NOMO-1 treated with dmso at 0.1 percent for 144 hours (cell line): ENCODE measurements at regions not wholly inside any gene's neighbourhood (a gene's known extent, or its start where the extent isn't known, plus 50 kb on each side); places are given as distances from the start of the nearest gene placed in this dataset.

Source experiments
- DNase-seq: peaks from one replicate; lab custom pipeline; 2025; ENCODE audit not compliant: unreplicated experiment; lab: John Stamatoyannopoulos, UW

GRCh38 chr3:43892526-43892925 lies 201.8 kb downstream of the ABHD5 start:
- peak; percentile 85 for DNase-seq

DNA sequence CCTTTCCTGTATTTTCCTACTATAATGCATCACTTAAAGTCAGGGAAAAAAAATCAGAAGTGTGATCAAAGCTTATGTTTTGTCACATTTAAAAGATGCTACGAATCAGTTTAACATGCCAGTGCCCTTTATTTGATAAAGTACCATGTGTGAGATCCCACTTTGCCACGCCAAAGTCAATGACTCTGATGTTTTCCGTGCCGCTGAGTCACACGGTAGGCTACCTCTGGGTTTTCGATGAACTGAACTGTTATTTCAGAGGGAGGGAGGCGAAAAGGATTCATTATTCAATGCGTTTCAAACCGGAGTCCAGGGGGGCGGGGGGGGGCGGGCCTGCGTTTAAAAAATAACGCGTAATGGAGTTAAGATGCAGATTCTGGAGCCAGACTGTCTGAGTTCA lies 203.0 kb downstream of the ABHD5 start:
- DNase-seq = no peak

DNA sequence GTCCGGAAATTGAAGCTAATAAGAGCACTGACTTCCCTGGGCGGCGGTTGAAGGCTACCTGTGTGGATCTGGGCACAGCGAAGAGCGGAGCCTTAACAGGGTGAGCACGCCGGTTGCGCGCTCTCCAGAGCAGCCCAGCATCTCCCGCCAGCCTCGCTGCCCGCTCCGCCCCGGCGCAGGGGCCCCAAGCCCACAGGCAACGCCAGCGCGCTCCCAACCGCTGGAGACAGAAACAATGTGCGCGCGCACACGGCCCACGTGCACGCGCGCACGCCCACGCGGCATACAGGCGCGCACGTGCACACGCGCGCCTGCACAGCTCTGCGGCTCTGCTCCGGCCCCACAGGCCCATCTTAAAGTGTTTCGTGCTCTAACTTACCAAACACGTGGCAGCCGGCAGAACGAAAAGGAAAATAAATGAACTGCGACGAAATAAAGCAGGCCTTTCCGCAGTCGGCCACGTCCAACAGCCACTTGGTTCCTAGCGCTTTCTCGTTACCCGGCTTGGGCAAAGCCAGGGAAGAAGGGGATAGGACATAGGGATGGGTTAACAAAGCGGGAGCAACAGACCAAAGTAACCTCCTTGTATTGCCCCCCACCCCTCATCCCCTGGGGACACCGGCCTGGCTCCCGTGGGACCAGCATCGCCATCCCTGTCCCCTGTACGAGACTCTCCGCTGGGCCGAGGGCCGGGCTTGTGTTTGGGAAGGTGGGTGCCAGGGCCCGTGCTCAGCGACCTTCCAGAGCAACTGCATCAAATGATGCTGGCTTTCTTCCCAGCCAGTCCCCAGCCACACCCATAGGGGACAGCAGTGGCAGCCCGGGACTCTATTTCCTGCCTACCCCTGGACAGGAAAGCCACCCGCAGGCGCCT lies 203.7 kb downstream of the ABHD5 start:
- DNase-seq = no peak

- DNase-seq = no peak
Observed at GRCh38 chr3:43895573-43895972, 204.8 kb downstream of the ABHD5 start.

- no peak for DNase-seq
Observed at GRCh38 chr3:43902415-43902814, 211.7 kb downstream of the ABHD5 start.

DNA sequence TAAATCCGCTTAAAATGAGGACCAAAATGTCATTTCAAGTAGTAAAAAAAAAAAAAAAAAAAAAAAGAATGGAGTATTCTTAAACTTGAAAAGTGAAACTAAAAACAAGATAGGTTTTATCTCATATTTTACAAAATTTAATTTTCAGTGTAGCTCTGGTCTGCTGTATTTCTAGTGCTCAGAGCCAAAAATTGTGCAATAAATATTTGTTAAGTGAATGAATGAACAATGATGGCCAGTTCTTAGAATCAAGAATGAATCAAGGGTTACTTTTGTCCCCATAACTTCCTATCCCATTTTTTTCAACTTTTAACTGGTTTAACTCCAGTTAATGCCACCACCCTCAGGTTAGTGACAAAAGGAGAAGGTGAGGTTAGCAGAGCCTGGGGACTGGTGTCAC lies 214.4 kb downstream of the ABHD5 start:
- no peak for DNase-seq

- DNase-seq = no peak
Observed at GRCh38 chr3:43906849-43907507, 216.2 kb downstream of the ABHD5 start.

- DNase-seq = peak; percentile 86
Observed at GRCh38 chr3:43907508-43907858, 216.7 kb downstream of the ABHD5 start.

GRCh38 chr3:43908456-43908855 lies 217.7 kb downstream of the ABHD5 start:
- no peak for DNase-seq

- no peak for DNase-seq
Observed at GRCh38 chr3:43909149-43909548, 218.4 kb downstream of the ABHD5 start.

DNA sequence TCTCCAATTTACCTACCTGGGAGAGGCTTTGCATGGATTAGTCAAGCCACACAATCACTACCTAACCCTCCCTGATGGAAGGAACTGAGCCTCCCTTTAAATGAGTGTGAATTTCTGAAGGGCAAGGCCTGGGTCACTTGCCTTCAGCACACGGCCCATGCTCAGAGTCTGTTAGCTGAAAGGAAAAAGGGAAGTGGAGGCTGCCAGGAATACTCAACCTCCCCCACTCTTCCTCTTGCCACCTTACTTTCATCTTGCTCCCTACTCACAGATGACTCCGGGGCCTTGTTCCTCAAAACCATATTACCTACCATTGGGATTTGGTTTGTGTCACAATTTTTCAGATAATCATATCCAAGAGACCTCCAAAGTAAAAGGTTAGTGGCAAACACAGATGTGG lies 220.0 kb downstream of the ABHD5 start:
- peak; percentile 14 for DNase-seq

- DNase-seq = no peak
Observed at GRCh38 chr3:43913036-43913948, 222.6 kb downstream of the ABHD5 start.

DNA sequence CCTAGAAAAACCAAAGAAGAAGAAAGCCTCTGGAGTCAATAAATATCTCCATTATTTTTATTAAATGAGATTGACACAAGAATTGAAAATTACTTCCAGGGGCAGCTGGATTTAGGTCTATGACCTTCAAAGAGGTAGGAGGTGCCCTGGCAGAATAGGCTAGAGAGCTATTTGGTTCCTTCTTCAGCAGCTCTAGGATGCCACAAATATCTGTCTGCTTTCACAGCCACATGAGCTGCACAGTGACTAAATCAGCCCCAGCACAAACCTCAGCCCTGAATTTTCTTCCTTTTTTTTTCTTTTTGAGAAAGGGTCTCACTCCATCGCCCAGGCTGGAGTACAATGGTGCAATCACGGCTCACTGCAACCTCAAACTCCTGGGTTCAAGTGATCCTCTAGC lies 223.5 kb downstream of the ABHD5 start:
- no peak for DNase-seq

DNA sequence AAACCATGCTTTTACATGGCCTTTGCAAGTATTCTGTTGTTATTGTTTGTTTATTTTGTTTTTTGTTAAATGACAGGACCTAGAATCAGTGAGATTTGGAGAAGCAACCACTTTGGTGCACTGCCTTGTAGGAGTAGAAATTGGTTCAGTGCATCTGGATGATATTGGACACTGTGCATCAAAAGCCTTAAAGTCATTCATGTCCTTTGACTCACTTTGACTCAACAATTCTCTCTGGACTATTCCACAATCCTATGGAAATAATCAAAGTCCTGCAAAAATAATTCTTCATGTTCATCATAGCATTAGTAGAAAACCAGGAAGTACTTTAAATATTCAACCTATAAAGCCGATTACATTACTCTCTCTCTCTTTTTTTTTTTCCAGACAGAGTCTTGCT lies 224.8 kb downstream of the ABHD5 start:
- DNase-seq = no peak

GRCh38 chr3:43917361-43917760 lies 226.6 kb downstream of the ABHD5 start:
- DNase-seq = no peak

- DNase-seq = peak; percentile 57
Observed at GRCh38 chr3:43919029-43919428, 228.3 kb downstream of the ABHD5 start.

DNA sequence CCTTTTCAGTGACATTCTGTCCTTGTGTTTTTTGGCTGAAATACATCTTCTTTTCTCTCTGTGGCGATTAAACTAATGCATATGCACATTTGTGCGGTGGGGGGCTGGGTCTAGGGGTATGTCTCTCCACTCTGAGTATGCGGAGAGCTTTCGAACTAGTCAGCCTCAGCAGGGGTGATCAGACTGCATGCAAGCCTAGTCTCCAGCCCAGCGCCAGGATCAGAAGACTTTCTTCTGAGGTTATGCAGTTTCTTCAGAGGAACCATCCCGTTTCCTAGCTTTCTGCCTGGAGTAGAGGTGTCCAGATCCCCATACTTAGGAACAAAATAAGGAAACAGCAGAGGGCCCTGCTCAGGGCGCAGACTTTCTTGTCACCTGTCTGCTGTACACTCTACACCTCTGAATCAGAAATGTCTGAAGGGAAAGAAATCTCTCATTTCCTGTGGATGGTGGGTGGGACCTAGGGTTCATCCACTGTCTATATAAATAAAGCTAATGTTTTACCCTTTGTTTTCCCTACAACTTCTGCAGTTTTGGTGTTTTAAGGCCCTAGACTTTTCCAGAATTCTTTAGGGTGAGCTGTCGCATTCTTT lies 230.4 kb downstream of the ABHD5 start:
- DNase-seq = no peak

- no peak for DNase-seq
Observed at GRCh38 chr3:43922374-43922773, 231.6 kb downstream of the ABHD5 start.

- no peak for DNase-seq
Observed at GRCh38 chr3:43923104-43923882, 232.6 kb downstream of the ABHD5 start.

DNA sequence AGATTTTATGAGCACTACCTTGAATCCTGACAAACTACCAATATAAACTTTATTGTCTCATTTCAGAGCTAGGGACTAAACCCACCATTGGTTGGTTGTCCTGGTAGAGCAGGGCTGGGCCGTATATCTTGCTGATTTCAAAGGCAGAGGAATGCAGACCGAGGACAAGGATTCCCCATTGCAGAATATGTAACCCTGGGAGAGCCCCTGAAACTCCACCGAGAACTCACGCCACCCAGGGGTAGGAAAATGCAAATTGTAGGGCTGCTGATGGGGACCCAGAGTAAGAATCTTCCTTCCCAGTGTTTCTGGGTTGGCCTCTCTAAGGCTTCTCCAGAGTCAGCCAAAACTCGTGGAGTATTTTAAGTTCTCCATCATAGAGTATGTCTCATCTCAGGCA lies 235.3 kb downstream of the ABHD5 start:
- no peak for DNase-seq
